GM19468 (cell line): ENCODE measurements at regions not wholly inside any gene's neighbourhood (a gene's known extent, or its start where the extent isn't known, plus 50 kb on each side); places are given as distances from the start of the nearest gene placed in this dataset.
"Not testable (repeated sequence)": the region's sequence is repeated elsewhere in the genome, so short reads cannot be mapped to it uniquely, and the experiment has no call there.

ENCODE experiments used
- ATAC-seq: cut with Tn5 transposase; IDR thresholded peaks from one replicate; pipeline ENCODE4 v1.9.1; 2021; ENCODE audit warnings: mild to moderate bottlenecking, moderate library complexity, moderate number of reproducible peaks; ENCODE audit not compliant: unreplicated experiment; ENCODE audit errors: extremely low read depth

GRCh38 chr14:101074196-101075024, 170.9 kb upstream of the RTL1 start:
- ATAC-seq = no peak

DNA sequence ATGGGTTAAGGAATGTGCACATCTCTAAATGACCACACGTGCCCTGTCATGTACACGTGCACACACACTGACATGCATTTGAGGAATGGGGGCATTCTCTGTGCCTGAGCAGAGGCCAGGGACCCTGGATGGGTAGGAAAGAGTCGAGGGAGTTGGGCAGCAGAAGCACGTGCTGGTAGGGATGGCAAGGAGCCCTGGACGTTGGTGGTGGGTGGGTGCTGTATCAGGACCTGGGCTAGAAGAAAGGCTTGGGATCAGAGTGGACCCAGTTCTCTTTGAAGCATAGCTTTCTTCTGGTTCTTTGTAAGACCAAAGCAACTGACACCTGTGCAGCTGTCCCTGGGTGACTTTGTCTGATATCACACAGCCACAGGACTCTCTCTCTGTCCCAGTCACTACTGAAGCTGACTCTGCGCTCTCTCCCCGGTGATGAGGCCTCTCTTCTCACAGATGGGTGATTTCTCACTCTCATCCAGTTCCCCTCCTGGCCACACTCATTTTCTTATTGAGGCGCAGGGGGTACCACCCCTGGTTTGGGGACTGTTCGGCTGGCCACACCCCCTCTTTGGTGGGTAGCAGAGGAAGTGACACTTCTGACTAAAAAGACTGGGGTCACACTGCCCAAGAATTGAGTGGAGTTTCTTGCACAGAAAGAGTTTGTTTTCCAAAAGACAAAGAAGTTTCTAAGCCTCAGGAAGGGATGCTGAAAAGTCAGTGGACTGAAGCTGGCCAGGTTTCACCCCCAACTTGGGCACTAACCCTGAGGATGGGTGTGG, 171.7 kb upstream of the RTL1 start:
- no peak for ATAC-seq

DNA sequence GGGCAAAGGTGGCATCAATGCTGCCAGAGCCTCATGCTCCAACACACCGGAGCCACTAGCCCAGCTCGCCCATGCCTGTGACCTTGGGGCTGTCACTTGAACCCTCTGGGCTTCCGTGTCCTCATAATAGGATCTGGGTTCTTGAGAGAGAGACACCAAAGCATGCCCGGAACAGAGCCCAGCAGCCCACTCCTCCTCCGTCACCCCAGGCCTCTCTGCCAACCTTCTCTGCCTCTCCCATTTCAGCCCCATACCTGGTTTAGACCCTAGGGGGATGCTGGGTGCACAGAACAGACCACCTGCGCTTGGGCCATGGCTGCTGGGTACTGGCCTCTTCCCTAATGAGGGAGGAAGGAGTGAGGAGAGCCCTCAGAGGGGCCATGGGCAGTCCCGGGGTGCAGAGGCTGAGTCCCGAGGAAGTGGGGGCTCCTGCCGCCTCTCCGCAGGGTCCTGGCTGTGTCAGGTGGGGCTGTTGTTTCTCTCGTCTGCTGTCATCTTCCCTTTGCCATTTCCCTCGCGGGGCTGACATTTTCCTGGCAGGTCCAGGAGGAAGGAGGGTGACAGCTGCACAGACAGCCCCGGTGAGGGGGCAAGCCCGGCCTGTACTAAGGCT, 172.4 kb upstream of the RTL1 start:
- no peak for ATAC-seq

DNA sequence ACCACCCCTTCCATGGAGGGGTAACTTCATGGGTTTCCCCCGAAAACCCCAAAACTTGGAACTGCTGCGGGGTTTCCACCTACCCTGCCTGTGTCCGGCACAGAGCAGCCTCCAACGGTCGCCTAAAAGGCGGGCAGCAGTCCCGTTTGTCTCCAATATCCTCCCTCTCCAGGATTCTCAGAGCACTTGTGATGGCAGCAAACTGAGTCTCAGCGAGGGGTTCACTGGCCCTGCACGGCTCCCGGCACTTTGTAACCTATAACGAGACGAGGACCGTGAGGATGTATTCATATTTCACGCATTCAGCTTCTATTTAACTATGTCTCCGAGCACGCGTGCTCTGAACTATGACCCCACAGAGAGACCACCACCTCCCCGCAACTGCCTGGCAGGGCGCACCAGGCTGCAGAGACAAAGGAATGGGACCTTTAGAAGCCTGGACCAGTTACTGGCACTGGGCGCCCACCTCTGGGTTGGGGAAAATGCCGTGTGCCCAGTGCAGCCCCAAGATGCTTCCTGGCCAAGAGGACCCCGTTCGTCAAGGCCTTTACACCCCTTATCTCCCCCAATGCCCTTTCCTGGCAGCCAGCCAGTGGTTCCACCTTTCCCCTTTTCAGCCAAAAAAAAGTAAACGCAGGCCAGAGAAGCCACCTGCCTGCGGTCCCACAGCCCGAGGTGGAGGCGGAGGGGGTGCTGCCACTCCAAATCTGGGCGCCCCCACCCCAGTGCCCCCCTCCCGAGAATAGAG, 173.1 kb upstream of the RTL1 start:
- ATAC-seq = no peak

- no peak for ATAC-seq
Measured at GRCh38 chr14:101077481-101078074, 174.1 kb upstream of the RTL1 start.

GRCh38 chr14:101078170-101078891, 174.8 kb upstream of the RTL1 start:
- ATAC-seq = no peak

DNA sequence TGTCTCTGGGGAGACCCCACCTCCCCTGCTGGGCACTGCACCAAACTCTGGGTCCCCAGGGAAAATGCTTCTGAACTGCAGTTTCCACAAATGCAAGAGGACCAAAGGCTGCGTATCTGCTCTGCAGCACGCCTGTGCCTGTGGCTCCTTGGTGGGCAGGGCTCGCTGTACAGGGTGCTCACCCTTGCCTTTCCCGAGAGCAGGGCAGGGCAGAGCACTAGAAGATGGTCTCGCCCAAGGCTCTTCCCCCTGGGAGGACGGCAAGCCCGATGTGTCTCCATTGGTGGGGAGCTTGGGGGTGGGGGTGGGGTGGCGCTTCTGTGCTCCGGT, 175.3 kb upstream of the RTL1 start:
- ATAC-seq = no peak

GRCh38 chr14:101080922-101081593, 177.5 kb upstream of the RTL1 start:
- no peak for ATAC-seq

GRCh38 chr14:101082036-101082435, 178.5 kb upstream of the RTL1 start:
- no peak for ATAC-seq

DNA sequence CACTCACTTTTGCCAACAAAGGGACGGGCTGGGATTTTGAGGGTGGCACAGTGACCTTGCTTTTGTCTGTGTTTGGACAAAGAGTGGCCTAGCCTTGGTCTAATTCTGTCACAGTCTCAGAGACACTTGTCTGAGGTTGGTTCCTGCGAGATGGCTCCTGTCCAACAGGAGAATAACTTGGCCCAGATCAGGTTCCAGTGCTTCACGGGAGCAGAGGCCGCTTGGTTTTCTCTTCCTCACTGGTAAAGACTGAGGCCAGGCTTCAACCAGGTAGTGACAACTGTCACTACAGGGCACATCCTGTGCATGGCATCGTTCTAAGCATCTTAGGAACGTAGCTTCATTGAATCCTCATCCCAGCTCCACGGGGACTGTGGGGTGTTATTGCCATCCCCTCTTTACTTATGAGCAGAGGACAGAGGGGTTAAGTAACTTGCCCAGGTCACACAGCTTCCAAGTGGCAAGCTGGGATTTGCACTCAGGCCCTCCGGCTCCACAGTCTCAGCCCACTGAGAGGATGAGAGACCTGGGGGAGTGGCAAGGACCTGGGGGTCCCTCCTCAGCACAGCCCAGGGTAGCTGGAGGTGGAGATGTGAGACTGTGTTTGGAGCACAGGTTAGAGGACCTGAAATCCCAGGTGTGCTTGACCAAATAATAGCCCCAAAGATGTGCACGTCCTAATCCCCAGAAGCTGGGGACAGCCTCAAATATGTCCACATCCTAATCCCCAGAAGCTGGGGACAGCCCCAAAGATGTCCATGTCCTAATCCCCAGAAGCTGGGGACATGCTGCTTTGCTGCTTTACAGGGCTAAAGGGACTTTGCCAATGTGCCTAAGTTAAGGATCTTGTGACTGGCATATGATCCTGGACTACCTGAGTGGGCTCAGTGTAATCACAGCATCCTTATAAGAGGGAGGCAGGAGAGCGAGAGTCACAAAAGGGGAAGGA, 179.2 kb upstream of the RTL1 start:
- no peak for ATAC-seq

GRCh38 chr14:101083564-101084435, 180.3 kb upstream of the RTL1 start:
- no peak for ATAC-seq

- no peak for ATAC-seq
Measured at GRCh38 chr14:101084436-101084826, 180.9 kb upstream of the RTL1 start.

DNA sequence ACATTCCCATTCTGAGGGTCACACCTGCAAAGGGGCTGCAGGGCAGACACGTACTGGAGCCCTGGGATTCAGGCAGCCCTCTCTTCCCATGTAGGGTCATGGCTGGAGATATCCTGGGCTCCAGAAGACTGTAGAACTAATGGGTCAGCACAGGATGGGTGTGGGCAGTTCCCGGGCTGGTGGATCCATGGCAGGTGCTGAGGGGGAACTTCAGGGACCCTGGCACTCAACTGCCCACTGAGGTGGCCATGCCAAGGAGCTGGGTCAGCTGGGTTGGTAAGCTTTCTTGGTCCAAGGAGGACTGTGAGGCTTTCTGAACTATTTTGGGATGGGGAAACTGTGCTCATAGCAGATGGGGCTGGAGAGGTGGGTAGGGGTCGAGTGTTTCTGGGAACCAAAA, 183.4 kb upstream of the RTL1 start:
- ATAC-seq = no peak

GRCh38 chr14:101087614-101088394, 184.3 kb upstream of the RTL1 start:
- ATAC-seq = no peak

GRCh38 chr14:101088395-101088667, 184.8 kb upstream of the RTL1 start:
- no peak for ATAC-seq

DNA sequence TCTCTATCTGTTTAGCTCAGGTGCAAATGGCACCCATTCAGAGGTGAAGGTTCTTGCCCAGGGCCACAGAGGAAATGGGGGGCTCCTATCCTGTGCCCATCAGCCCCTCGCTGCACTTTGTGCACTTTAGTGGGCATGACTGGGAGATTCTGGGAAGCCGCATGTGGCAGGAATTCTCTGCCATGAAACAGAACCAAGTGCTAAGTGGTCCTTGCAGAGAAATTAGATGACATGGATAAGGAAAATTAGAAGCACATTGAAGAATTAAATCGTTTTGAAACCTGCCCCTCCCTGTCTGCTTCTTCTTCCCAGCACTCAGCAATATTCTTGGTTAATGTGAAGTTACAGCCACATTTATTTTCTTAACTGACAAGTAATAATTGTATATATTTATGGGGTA, 185.2 kb upstream of the RTL1 start:
- no peak for ATAC-seq

DNA sequence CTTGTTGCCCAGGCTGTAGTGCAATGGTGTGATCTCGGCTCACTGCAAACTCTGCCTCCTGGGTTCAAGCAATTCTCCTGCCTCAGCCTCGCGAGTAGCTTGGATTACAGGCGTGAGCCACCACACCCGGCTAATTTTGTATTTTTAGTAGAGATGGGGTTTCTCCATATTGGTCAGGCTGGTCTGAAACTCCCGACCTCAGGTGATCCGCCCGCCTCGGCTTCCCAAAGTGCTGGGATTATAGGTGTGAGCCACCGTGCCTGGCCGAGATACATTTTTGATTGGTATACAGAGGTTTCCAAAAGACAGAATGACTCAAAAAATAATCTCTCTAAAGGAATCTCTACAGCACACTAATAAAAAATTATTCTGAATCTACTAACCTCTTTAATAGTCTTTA, 187.0 kb upstream of the RTL1 start:
- not testable (repeated sequence) for ATAC-seq
